WTC11 (cell line): ENCODE measurements at regions not wholly inside any gene's neighbourhood (a gene's known extent, or its start where the extent isn't known, plus 50 kb on each side); places are given as distances from the start of the nearest gene placed in this dataset.

Experiments used
- ATAC-seq: fragments of 200-7000 bp; cut with Tn5 transposase; 2 replicates; pipeline ENCODE4 v1.10.0; 2021; ENCODE audit warnings: mild to moderate bottlenecking, moderate library complexity
- CTCF ChIA-PET: fragments of 300-600 bp; sonication (Branson Sonifier 250); formaldehyde crosslinking; loops from one replicate; lab custom pipeline; 2021; ENCODE audit warnings: antibody characterized with exemption; lab: Charles Lee
- POLR2A ChIA-PET: fragments of 350-600 bp; sonication (Branson Sonifier 250); formaldehyde crosslinking; loops from one replicate; lab custom pipeline; 2021; ENCODE audit warnings: antibody characterized with exemption; lab: Charles Lee
- DNase-seq: peaks from one replicate; pipeline ENCODE4 v3.0.0; 2021; ENCODE audit warnings: low spot score
- H3K27ac Mint-ChIP-seq: 2 replicates; pipeline ENCODE4 v1.8.0; 2021; ENCODE audit warnings: mixed read lengths
- H3K27me3 Mint-ChIP-seq: 2 replicates; pipeline ENCODE4 v1.8.0; 2021; ENCODE audit warnings: low read depth, mild to moderate bottlenecking, moderate library complexity, mixed read lengths
- H3K36me3 Mint-ChIP-seq: 2 replicates; pipeline ENCODE4 v1.8.0; 2021; ENCODE audit warnings: mixed read lengths
- H3K4me1 Mint-ChIP-seq: 2 replicates; pipeline ENCODE4 v1.8.0; 2022; ENCODE audit warnings: mixed read lengths
- H3K4me3 Mint-ChIP-seq: 2 replicates; pipeline ENCODE4 v1.8.0; 2021; ENCODE audit warnings: mild to moderate bottlenecking, moderate library complexity, mixed read lengths
- H3K9me3 Mint-ChIP-seq: 2 replicates; pipeline ENCODE4 v1.8.0; 2021; ENCODE audit warnings: mixed read lengths
- ELF4 ChIP-seq: sonication (generic); formaldehyde crosslinking; IDR thresholded peaks from 2 replicates; pipeline ENCODE4 v1.8.1; 2022; ENCODE audit warnings: low read depth, mild to moderate bottlenecking, moderate library complexity, missing genetic modification reagents
- FOXK1 ChIP-seq: sonication (generic); formaldehyde crosslinking; IDR thresholded peaks from 2 replicates; pipeline ENCODE4 v1.8.0; 2022; ENCODE audit warnings: mild to moderate bottlenecking, moderate library complexity, missing genetic modification reagents
- GABPB1 ChIP-seq: sonication (generic); formaldehyde crosslinking; IDR thresholded peaks from 2 replicates; pipeline ENCODE4 v1.8.1; 2023; ENCODE audit warnings: mild to moderate bottlenecking, missing genetic modification reagents
- PRRX2 ChIP-seq: fragments of 250-450 bp; sonication (Bioruptor Pico); IDR thresholded peaks from 2 replicates; pipeline ENCODE4 v1.8.0; 2021; ENCODE audit warnings: mild to moderate bottlenecking
- RORB ChIP-seq: fragments of 250-450 bp; sonication (Bioruptor Pico); IDR thresholded peaks from 2 replicates; pipeline ENCODE4 v1.9.0; 2021; ENCODE audit warnings: mild to moderate bottlenecking
- SP1 ChIP-seq: sonication (generic); formaldehyde crosslinking; conservative IDR thresholded peaks from 2 replicates; pipeline ENCODE4 v1.8.1; 2022; ENCODE audit warnings: missing genetic modification reagents
- TCF7 ChIP-seq: sonication (generic); formaldehyde crosslinking; IDR thresholded peaks from 2 replicates; pipeline ENCODE4 v1.8.0; 2022; ENCODE audit warnings: mild to moderate bottlenecking, low read depth, missing genetic modification reagents, moderate library complexity
- TP53 ChIP-seq: sonication (generic); formaldehyde crosslinking; IDR thresholded peaks from 2 replicates; pipeline ENCODE4 v1.8.1; 2023; ENCODE audit warnings: mild to moderate bottlenecking, missing genetic modification reagents
- ZNF219 ChIP-seq: sonication (generic); formaldehyde crosslinking; IDR thresholded peaks from 2 replicates; pipeline ENCODE4 v1.8.0; 2023; ENCODE audit warnings: missing genetic modification reagents, mild to moderate bottlenecking, borderline replicate concordance
- ZNF423 ChIP-seq: fragments of 250-450 bp; sonication (Bioruptor Pico); IDR thresholded peaks from 2 replicates; pipeline ENCODE4 v2.1.2; 2022; ENCODE audit warnings: mild to moderate bottlenecking, moderate library complexity
- TF ChIP-seq, protein P1 (sequence below): fragments of 250-450 bp; sonication (Bioruptor Pico); IDR thresholded peaks from 2 replicates; pipeline ENCODE4 v1.9.0; 2021; ENCODE audit warnings: mild to moderate bottlenecking, borderline replicate concordance
- TF ChIP-seq, protein P2 (sequence below): fragments of 250-450 bp; sonication (Bioruptor Pico); IDR thresholded peaks from 2 replicates; pipeline ENCODE4 v1.8.0; 2021; ENCODE audit warnings: mild to moderate bottlenecking
- TF ChIP-seq, protein P3 (sequence below): sonication (generic); formaldehyde crosslinking; conservative IDR thresholded peaks from 2 replicates; pipeline ENCODE4 v1.8.1; 2023; ENCODE audit warnings: mild to moderate bottlenecking, low read depth, missing genetic modification reagents, moderate library complexity
- TF ChIP-seq, protein P4 (sequence below): sonication (generic); formaldehyde crosslinking; IDR thresholded peaks from 2 replicates; pipeline ENCODE4 v1.8.0; 2022; ENCODE audit warnings: mild to moderate bottlenecking, missing genetic modification reagents

DNA sequence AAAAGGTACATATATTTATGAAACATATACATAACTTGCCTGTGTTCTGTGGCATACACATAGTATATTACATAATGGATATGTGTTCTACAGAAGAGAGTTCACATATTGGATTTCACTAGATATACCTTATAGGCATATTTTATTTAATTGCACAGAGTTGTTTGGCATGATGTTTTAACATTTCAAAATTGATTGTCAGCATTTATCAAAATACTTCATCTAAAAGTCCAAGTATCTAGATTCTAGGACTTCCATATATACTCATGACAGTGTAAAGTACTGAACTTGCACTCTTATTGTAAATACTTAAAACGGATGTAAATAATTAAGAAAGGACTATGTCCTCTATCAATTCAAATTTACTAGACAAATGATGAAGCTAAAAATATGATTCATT, 995.3 kb upstream of the LRRTM1 start (continued):
- TF ChIP-seq, protein P1, sequence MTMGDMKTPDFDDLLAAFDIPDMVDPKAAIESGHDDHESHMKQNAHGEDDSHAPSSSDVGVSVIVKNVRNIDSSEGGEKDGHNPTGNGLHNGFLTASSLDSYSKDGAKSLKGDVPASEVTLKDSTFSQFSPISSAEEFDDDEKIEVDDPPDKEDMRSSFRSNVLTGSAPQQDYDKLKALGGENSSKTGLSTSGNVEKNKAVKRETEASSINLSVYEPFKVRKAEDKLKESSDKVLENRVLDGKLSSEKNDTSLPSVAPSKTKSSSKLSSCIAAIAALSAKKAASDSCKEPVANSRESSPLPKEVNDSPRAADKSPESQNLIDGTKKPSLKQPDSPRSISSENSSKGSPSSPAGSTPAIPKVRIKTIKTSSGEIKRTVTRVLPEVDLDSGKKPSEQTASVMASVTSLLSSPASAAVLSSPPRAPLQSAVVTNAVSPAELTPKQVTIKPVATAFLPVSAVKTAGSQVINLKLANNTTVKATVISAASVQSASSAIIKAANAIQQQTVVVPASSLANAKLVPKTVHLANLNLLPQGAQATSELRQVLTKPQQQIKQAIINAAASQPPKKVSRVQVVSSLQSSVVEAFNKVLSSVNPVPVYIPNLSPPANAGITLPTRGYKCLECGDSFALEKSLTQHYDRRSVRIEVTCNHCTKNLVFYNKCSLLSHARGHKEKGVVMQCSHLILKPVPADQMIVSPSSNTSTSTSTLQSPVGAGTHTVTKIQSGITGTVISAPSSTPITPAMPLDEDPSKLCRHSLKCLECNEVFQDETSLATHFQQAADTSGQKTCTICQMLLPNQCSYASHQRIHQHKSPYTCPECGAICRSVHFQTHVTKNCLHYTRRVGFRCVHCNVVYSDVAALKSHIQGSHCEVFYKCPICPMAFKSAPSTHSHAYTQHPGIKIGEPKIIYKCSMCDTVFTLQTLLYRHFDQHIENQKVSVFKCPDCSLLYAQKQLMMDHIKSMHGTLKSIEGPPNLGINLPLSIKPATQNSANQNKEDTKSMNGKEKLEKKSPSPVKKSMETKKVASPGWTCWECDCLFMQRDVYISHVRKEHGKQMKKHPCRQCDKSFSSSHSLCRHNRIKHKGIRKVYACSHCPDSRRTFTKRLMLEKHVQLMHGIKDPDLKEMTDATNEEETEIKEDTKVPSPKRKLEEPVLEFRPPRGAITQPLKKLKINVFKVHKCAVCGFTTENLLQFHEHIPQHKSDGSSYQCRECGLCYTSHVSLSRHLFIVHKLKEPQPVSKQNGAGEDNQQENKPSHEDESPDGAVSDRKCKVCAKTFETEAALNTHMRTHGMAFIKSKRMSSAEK (CRISPR knock-in tag): no peak
- no peak for TF ChIP-seq ZNF219 (CRISPR knock-in tag)
- no peak for TF ChIP-seq GABPB1 (CRISPR knock-in tag)
- TF ChIP-seq, all 79 proteins: peak for 0

DNA sequence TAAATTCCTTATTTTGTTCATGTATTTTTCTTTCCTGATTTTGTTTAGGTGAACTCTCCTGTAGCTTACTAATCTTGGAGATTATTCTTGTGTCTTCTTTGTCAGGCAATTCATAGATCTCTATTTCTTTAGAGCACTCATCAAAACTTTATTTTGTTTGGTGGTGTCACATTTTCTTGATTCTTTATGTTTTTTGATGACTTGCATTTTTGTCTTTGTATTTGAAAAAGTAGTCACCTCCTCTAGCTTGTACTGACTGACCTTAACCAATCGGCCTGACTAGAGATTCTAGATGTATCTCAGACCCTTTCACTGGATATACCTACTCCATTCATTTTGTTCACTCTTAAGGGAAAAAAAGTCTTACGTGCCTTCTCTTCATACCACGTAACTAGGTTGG, 986.3 kb upstream of the LRRTM1 start:
- Mint-ChIP-seq H3K9me3 (peaks cover 16% of the 10 kb centered on the region), H3K4me3 (no peak overlapping the region), H3K27me3 (no peaks in the 10 kb centered on the region; the same call in 1 of the 2 replicates), H3K27ac (no peak overlapping the region), H3K4me1 (no peaks in the 10 kb centered on the region), H3K36me3 (peaks cover 6% of the 10 kb centered on the region)
- DNase-seq: no peak
- ChIA-PET CTCF (no interaction called here), POLR2A (no interaction called here)
- TF ChIP-seq, protein P2, sequence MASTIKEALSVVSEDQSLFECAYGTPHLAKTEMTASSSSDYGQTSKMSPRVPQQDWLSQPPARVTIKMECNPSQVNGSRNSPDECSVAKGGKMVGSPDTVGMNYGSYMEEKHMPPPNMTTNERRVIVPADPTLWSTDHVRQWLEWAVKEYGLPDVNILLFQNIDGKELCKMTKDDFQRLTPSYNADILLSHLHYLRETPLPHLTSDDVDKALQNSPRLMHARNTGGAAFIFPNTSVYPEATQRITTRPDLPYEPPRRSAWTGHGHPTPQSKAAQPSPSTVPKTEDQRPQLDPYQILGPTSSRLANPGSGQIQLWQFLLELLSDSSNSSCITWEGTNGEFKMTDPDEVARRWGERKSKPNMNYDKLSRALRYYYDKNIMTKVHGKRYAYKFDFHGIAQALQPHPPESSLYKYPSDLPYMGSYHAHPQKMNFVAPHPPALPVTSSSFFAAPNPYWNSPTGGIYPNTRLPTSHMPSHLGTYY (CRISPR knock-in tag): no peak
- no peak for ATAC-seq

DNA sequence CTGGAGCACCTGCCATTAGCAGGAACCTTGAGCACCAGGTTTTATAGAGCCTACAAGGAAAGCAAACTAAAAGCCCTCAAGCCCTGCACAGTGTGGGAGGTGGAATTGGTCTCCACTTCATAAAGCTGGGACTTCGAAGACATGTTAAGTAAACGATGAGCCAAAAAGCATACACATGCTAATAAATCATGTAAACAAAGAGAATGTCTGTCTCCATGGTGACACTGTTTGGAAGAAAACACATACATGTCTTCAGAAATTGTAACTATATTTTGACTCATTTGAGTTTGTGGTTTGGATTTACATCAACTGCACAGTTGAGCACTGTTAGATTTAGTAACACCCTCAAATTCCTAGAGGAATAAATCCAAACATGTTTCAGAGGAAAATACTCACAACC, 978.5 kb upstream of the LRRTM1 start:
- H3K27me3 Mint-ChIP-seq: no peaks in the 10 kb centered on the region
- POLR2A ChIA-PET: no interaction called here
- no peak overlapping the region for H3K4me3 Mint-ChIP-seq
- ATAC-seq (no peak), DNase-seq (no peak)
- H3K9me3 Mint-ChIP-seq: no peaks in the 10 kb centered on the region
- no peaks in the 10 kb centered on the region for H3K36me3 Mint-ChIP-seq
- TF ChIP-seq RORB (CRISPR knock-in tag) (no peak), ELF4 (CRISPR knock-in tag) (no peak), SP1 (CRISPR knock-in tag) (no peak), TP53 (CRISPR knock-in tag) (no peak), ZNF423 (CRISPR knock-in tag) (no peak)
- TF ChIP-seq, protein P3, sequence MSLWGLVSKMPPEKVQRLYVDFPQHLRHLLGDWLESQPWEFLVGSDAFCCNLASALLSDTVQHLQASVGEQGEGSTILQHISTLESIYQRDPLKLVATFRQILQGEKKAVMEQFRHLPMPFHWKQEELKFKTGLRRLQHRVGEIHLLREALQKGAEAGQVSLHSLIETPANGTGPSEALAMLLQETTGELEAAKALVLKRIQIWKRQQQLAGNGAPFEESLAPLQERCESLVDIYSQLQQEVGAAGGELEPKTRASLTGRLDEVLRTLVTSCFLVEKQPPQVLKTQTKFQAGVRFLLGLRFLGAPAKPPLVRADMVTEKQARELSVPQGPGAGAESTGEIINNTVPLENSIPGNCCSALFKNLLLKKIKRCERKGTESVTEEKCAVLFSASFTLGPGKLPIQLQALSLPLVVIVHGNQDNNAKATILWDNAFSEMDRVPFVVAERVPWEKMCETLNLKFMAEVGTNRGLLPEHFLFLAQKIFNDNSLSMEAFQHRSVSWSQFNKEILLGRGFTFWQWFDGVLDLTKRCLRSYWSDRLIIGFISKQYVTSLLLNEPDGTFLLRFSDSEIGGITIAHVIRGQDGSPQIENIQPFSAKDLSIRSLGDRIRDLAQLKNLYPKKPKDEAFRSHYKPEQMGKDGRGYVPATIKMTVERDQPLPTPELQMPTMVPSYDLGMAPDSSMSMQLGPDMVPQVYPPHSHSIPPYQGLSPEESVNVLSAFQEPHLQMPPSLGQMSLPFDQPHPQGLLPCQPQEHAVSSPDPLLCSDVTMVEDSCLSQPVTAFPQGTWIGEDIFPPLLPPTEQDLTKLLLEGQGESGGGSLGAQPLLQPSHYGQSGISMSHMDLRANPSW (CRISPR knock-in tag): no peak
- H3K4me1 Mint-ChIP-seq: no peaks in the 10 kb centered on the region
- CTCF ChIA-PET: no interaction called here
- H3K27ac Mint-ChIP-seq: no peak overlapping the region

DNA sequence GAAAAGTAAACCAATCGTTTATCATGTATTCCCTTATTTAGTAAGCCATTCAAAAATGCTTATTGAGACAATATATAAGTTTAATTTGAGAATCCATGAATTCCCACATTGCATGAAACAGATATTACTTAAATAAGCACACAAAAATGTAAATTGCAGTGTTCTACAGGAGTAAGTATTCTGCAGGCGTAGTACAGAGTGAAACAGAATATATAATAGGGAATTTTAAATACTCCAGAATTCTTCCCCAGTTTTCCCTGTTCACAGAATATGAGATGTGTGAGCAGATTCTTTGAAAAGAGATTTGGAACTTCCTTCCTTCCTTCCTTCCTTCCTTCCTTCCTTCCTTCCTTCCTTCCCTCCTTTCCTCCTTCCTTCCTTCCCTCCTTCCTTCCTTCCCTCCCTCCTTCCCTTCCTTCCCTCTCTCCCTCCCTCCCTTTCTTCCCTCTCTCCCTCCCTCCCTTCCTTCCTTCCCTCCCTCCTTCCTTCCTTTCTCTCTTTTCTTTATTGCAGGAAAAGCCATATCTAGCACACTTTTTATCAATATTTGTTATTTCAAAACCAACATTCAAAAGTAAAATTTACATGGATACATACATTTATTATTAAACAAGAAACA, 977.7 kb upstream of the LRRTM1 start:
- H3K4me1 Mint-ChIP-seq: no peaks in the 10 kb centered on the region
- ChIA-PET POLR2A (no interaction called here), CTCF (no interaction called here)
- H3K4me3 Mint-ChIP-seq: no peak overlapping the region
- TF ChIP-seq SP1 (CRISPR knock-in tag) (no peak), PRRX2 (no peak), TCF7 (no peak), FOXK1 (CRISPR knock-in tag) (no peak)
- TF ChIP-seq, protein P4, sequence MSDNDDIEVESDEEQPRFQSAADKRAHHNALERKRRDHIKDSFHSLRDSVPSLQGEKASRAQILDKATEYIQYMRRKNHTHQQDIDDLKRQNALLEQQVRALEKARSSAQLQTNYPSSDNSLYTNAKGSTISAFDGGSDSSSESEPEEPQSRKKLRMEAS (CRISPR knock-in tag): no peak
- H3K27me3 Mint-ChIP-seq: no peaks in the 10 kb centered on the region
- H3K9me3 Mint-ChIP-seq: no peaks in the 10 kb centered on the region
- DNase-seq: no peak
- no peaks in the 10 kb centered on the region for H3K36me3 Mint-ChIP-seq
- ATAC-seq: no peak
- no peak overlapping the region for H3K27ac Mint-ChIP-seq
